Fibroblast of lung (primary cell): ENCODE measurements at regions not wholly inside any gene's neighbourhood (a gene's known extent, or its start where the extent isn't known, plus 50 kb on each side); places are given as distances from the start of the nearest gene placed in this dataset.

Source experiments
- DNase-seq, 2 donors: peaks; one replicate each; pipeline versions ENCODE4 v3.0.0 to v3.0.0-alpha.2; 2010; ENCODE audit warnings: low read depth in 2 of 2
- H2AFZ ChIP-seq: 2 replicates; pipeline ENCODE4 v1.5.1; 2012; ENCODE audit warnings: low read length, control low read depth, inconsistent platforms
- H3K27ac ChIP-seq: 2 replicates; pipeline ENCODE4 v1.5.1; 2011; ENCODE audit warnings: low read length, control low read depth; ENCODE audit not compliant: insufficient read depth
- H3K27me3 ChIP-seq: 2 replicates; pipeline ENCODE4 v1.5.1; 2011; ENCODE audit warnings: mild to moderate bottlenecking, low read length; ENCODE audit not compliant: control insufficient read depth, insufficient read depth
- H3K36me3 ChIP-seq: 2 replicates; pipeline ENCODE4 v1.5.1; 2011; ENCODE audit warnings: low read length; ENCODE audit not compliant: control insufficient read depth, insufficient read depth
- H3K4me1 ChIP-seq: 2 replicates; pipeline ENCODE4 v1.5.1; 2011; ENCODE audit warnings: low read length; ENCODE audit not compliant: control insufficient read depth, insufficient read depth; ENCODE audit errors: extremely low read depth
- H3K4me2 ChIP-seq: 2 replicates; pipeline ENCODE4 v1.5.1; 2011; ENCODE audit warnings: low read length, control low read depth; ENCODE audit not compliant: insufficient read depth; ENCODE audit errors: extremely low read depth
- H3K4me3 ChIP-seq, 4 experiments: fragments of 200-600 bp in 1 of 4; sonication (generic) in 1 of 4; replicated peaks in 1 of 4; 2 replicates each; pipeline ENCODE4 v1.5.1; 2011 to 2016; ENCODE audit warnings: low read length in 4 of 4, low read depth in 3 of 4, mild to moderate bottlenecking in 3 of 4, control low read depth in 2 of 4, inconsistent platforms in 1 of 4, mixed read lengths in 1 of 4; ENCODE audit not compliant: insufficient read depth in 1 of 4; ENCODE audit errors: control extremely low read depth in 1 of 4
- H3K79me2 ChIP-seq: 2 replicates; pipeline ENCODE4 v1.5.1; 2012; ENCODE audit warnings: mild to moderate bottlenecking, low read length, inconsistent platforms; ENCODE audit not compliant: control insufficient read depth, insufficient read depth
- H3K9ac ChIP-seq: 2 replicates; pipeline ENCODE4 v1.5.1; 2011; ENCODE audit warnings: mild to moderate bottlenecking, low read length, control low read depth; ENCODE audit not compliant: insufficient read depth
- H3K9me3 ChIP-seq: 2 replicates; pipeline ENCODE4 v1.5.1; 2012; ENCODE audit warnings: low read depth, low read length; ENCODE audit not compliant: control insufficient read depth, insufficient read depth
- H4K20me1 ChIP-seq: 2 replicates; pipeline ENCODE4 v1.5.1; 2011; ENCODE audit warnings: low read length; ENCODE audit not compliant: control insufficient read depth, insufficient read depth; ENCODE audit errors: extremely low read depth
- CTCF ChIP-seq, 2 donors: IDR thresholded peaks in 1 of 2; conservative IDR thresholded peaks in 1 of 2; 1 replicate in 1 of 2; 2 replicates in 1 of 2; pipeline ENCODE4 v1.5.1; 2011 to 2012; ENCODE audit warnings: low read length in 2 of 2, control low read depth in 1 of 2, inconsistent platforms in 1 of 2, low read depth in 1 of 2, mild to moderate bottlenecking in 1 of 2
- EZH2 ChIP-seq: IDR thresholded peaks from 2 replicates; pipeline ENCODE4 v1.5.1; 2012; ENCODE audit warnings: low read length, control low read depth, mild to moderate bottlenecking; ENCODE audit errors: missing control alignments

GRCh38 chr13:90121784-90122183 is 1225.7 kb upstream of the MIR17HG start:
- DNase-seq: no peak

GRCh38 chr13:90122531-90122930 is 1225.0 kb upstream of the MIR17HG start:
- H3K4me1 ChIP-seq: no peaks in the 10 kb centered on the region
- H3K79me2 ChIP-seq: no peaks in the 10 kb centered on the region
- no peaks in the 10 kb centered on the region for H3K27me3 ChIP-seq
- TF ChIP-seq EZH2 (no peak), CTCF (conservative IDR thresholded peaks at IDR 0.05 in 1 of 2, IDR thresholded peaks at IDR 0.05 in 1 of 2; ENCODE audit: low read depth in 1 of 2, low read length in 2 of 2) (no peak)
- H3K4me3 ChIP-seq: no peak overlapping the region
- H3K36me3 ChIP-seq: no peaks in the 10 kb centered on the region
- H4K20me1 ChIP-seq: no peaks in the 10 kb centered on the region
- DNase-seq: no peak
- H3K27ac ChIP-seq: no peak overlapping the region
- no peak overlapping the region for H3K4me2 ChIP-seq
- no peaks in the 10 kb centered on the region for H3K9me3 ChIP-seq
- H2AFZ ChIP-seq: no peak overlapping the region
- H3K9ac ChIP-seq: no peak overlapping the region

More at GRCh38 chr13:90121784-90122183, 1225.7 kb upstream of the MIR17HG start:
- Histone ChIP-seq H3K4me1 (no peaks in the 10 kb centered on the region), H3K4me3 (no peak overlapping the region), H2AFZ (no peak overlapping the region), H3K4me2 (no peak overlapping the region), H3K36me3 (no peaks in the 10 kb centered on the region), H3K9ac (no peak overlapping the region), H4K20me1 (no peaks in the 10 kb centered on the region), H3K9me3 (no peaks in the 10 kb centered on the region), H3K79me2 (no peaks in the 10 kb centered on the region), H3K27me3 (no peaks in the 10 kb centered on the region), H3K27ac (no peak overlapping the region)
- TF ChIP-seq EZH2 (no peak), CTCF (conservative IDR thresholded peaks at IDR 0.05 in 1 of 2, IDR thresholded peaks at IDR 0.05 in 1 of 2; ENCODE audit: low read depth in 1 of 2, low read length in 2 of 2) (no peak)

GRCh38 chr13:90135558-90135957 is 1211.9 kb upstream of the MIR17HG start:
- Histone ChIP-seq H3K9ac (no peak overlapping the region), H3K27ac (no peak overlapping the region), H3K4me3 (no peak overlapping the region), H3K9me3 (no peaks in the 10 kb centered on the region), H3K79me2 (no peaks in the 10 kb centered on the region), H4K20me1 (no peaks in the 10 kb centered on the region), H3K4me1 (no peaks in the 10 kb centered on the region), H2AFZ (no peak overlapping the region), H3K36me3 (no peaks in the 10 kb centered on the region), H3K4me2 (no peak overlapping the region), H3K27me3 (no peaks in the 10 kb centered on the region)
- DNase-seq: no peak
- no peak for TF ChIP-seq CTCF (conservative IDR thresholded peaks at IDR 0.05 in 1 of 2, IDR thresholded peaks at IDR 0.05 in 1 of 2; ENCODE audit: low read depth in 1 of 2, low read length in 2 of 2)
- TF ChIP-seq EZH2: no peak
